Stimulated activated CD8-positive, alpha-beta memory T cell treated with anti-CD3 and anti-CD28 coated beads, Interleukin-2, amount 100 ng/mL, for 48 hours (primary cell): ENCODE measurements at regions not wholly inside any gene's neighbourhood (a gene's known extent, or its start where the extent isn't known, plus 50 kb on each side); places are given as distances from the start of the nearest gene placed in this dataset.
"Not testable (repeated sequence)": the region's sequence is repeated elsewhere in the genome, so short reads cannot be mapped to it uniquely, and the experiment has no call there.

Source experiments
- DNase-seq, 2 donors: peaks; one replicate each; pipeline ENCODE4 v3.0.0-alpha.2; 2020; ENCODE audit warnings: low read depth in 2 of 2

GRCh38 chr13:111501596-111502535, 181.4 kb downstream of the TEX29 start:
- DNase-seq = not testable (repeated sequence)

GRCh38 chr13:111502957-111503356, 182.5 kb downstream of the TEX29 start:
- no peak for DNase-seq

GRCh38 chr13:111503376-111503775, 182.9 kb downstream of the TEX29 start:
- DNase-seq = no peak

- no peak for DNase-seq
These were observed 183.7 kb downstream of the TEX29 start for GRCh38 chr13:111503905-111504695.

- no peak for DNase-seq
These were observed 184.8 kb downstream of the TEX29 start for GRCh38 chr13:111505175-111505777.

- DNase-seq = no peak
These were observed 185.7 kb downstream of the TEX29 start for GRCh38 chr13:111506125-111506524.

GRCh38 chr13:111506621-111507020, 186.2 kb downstream of the TEX29 start:
- no peak for DNase-seq

- no peak for DNase-seq
These were observed 187.9 kb downstream of the TEX29 start for GRCh38 chr13:111508164-111508870.

- no peak for DNase-seq
These were observed 188.6 kb downstream of the TEX29 start for GRCh38 chr13:111508902-111509509.

GRCh38 chr13:111510502-111511218, 190.2 kb downstream of the TEX29 start:
- no peak for DNase-seq

GRCh38 chr13:111511219-111511732, 190.8 kb downstream of the TEX29 start:
- DNase-seq = no peak

GRCh38 chr13:111511805-111512504, 191.5 kb downstream of the TEX29 start:
- DNase-seq = no peak

GRCh38 chr13:111512707-111513106, 192.3 kb downstream of the TEX29 start:
- no peak for DNase-seq

- no peak for DNase-seq
These were observed 193.5 kb downstream of the TEX29 start for GRCh38 chr13:111513766-111514609.

GRCh38 chr13:111514610-111515306, 194.3 kb downstream of the TEX29 start:
- DNase-seq = no peak

- DNase-seq = no peak
These were observed 194.8 kb downstream of the TEX29 start for GRCh38 chr13:111515307-111515617.

GRCh38 chr13:111515635-111516034, 195.2 kb downstream of the TEX29 start:
- DNase-seq = no peak
